Osteoblast (primary cell): ENCODE measurements at regions not wholly inside any gene's neighbourhood (a gene's known extent, or its start where the extent isn't known, plus 50 kb on each side); places are given as distances from the start of the nearest gene placed in this dataset.

Source experiments
- DNase-seq: peaks from one replicate; pipeline ENCODE4 v3.0.0; 2011; ENCODE audit warnings: low spot score, mixed read lengths; ENCODE audit not compliant: insufficient read length; ENCODE audit errors: missing footprints
- H2AFZ ChIP-seq: 2 replicates; pipeline ENCODE4 v1.6.0; 2011; ENCODE audit warnings: mild to moderate bottlenecking, low read length
- H3K27ac ChIP-seq: 2 replicates; pipeline ENCODE4 v1.5.1; 2011; ENCODE audit warnings: mild to moderate bottlenecking, low read depth, low read length, moderate library complexity
- H3K27me3 ChIP-seq: 2 replicates; pipeline ENCODE4 v1.6.0; 2012; ENCODE audit warnings: mild to moderate bottlenecking, control low read depth, inconsistent platforms, low read length, moderate library complexity; ENCODE audit not compliant: insufficient read depth
- H3K36me3 ChIP-seq: 2 replicates; pipeline ENCODE4 v1.5.1; 2011; ENCODE audit warnings: mild to moderate bottlenecking, low read length, control low read depth, moderate library complexity; ENCODE audit not compliant: insufficient read depth
- H3K4me1 ChIP-seq: 2 replicates; pipeline ENCODE4 v1.5.1; 2011; ENCODE audit warnings: mild to moderate bottlenecking, low read length, control low read depth, moderate library complexity; ENCODE audit not compliant: insufficient read depth
- H3K4me2 ChIP-seq: 2 replicates; pipeline ENCODE4 v1.6.0; 2011; ENCODE audit warnings: mild to moderate bottlenecking, low read length; ENCODE audit not compliant: insufficient read depth
- H3K4me3 ChIP-seq: fragments of 200-600 bp; sonication (generic); 3 replicates; pipeline ENCODE4 v1.5.1; 2012; ENCODE audit warnings: mild to moderate bottlenecking, low read length, inconsistent platforms; ENCODE audit not compliant: insufficient read depth
- H3K79me2 ChIP-seq: 2 replicates; pipeline ENCODE4 v1.6.0; 2012; ENCODE audit warnings: mild to moderate bottlenecking, low read length, control low read depth, inconsistent platforms; ENCODE audit not compliant: insufficient read depth
- H3K9me3 ChIP-seq: 2 replicates; pipeline ENCODE4 v1.5.1; 2011; ENCODE audit warnings: low read depth, low read length, control low read depth
- H4K20me1 ChIP-seq: 2 replicates; pipeline ENCODE4 v1.6.0; 2012; ENCODE audit warnings: mild to moderate bottlenecking, low read length, control low read depth; ENCODE audit not compliant: insufficient read depth
- TF ChIP-seq, protein P1 (sequence below): IDR thresholded peaks from 2 replicates; pipeline ENCODE4 v1.5.1; 2011; ENCODE audit warnings: mild to moderate bottlenecking, low read depth, low read length, moderate library complexity; ENCODE audit errors: extremely low read depth

- H2AFZ ChIP-seq, result no peak overlapping the region
- H3K9me3 ChIP-seq, result no peaks in the 10 kb centered on the region
- no peak overlapping the region for H3K4me3 ChIP-seq
- no peaks in the 10 kb centered on the region for H3K27me3 ChIP-seq
- H3K4me1 ChIP-seq, result peaks cover 7% of the 10 kb centered on the region
- H3K27ac ChIP-seq, result no peak overlapping the region
- no peaks in the 10 kb centered on the region for H4K20me1 ChIP-seq
- no peaks in the 10 kb centered on the region for H3K79me2 ChIP-seq
- no peaks in the 10 kb centered on the region for H3K36me3 ChIP-seq
- H3K4me2 ChIP-seq, result no peak overlapping the region
- TF ChIP-seq, protein P1, sequence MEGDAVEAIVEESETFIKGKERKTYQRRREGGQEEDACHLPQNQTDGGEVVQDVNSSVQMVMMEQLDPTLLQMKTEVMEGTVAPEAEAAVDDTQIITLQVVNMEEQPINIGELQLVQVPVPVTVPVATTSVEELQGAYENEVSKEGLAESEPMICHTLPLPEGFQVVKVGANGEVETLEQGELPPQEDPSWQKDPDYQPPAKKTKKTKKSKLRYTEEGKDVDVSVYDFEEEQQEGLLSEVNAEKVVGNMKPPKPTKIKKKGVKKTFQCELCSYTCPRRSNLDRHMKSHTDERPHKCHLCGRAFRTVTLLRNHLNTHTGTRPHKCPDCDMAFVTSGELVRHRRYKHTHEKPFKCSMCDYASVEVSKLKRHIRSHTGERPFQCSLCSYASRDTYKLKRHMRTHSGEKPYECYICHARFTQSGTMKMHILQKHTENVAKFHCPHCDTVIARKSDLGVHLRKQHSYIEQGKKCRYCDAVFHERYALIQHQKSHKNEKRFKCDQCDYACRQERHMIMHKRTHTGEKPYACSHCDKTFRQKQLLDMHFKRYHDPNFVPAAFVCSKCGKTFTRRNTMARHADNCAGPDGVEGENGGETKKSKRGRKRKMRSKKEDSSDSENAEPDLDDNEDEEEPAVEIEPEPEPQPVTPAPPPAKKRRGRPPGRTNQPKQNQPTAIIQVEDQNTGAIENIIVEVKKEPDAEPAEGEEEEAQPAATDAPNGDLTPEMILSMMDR, result no peak
- peak; percentile 35 for DNase-seq
These were observed 151.8 kb upstream of the SERPINE2 start for GRCh38 chr2:224190936-224191270.

DNA sequence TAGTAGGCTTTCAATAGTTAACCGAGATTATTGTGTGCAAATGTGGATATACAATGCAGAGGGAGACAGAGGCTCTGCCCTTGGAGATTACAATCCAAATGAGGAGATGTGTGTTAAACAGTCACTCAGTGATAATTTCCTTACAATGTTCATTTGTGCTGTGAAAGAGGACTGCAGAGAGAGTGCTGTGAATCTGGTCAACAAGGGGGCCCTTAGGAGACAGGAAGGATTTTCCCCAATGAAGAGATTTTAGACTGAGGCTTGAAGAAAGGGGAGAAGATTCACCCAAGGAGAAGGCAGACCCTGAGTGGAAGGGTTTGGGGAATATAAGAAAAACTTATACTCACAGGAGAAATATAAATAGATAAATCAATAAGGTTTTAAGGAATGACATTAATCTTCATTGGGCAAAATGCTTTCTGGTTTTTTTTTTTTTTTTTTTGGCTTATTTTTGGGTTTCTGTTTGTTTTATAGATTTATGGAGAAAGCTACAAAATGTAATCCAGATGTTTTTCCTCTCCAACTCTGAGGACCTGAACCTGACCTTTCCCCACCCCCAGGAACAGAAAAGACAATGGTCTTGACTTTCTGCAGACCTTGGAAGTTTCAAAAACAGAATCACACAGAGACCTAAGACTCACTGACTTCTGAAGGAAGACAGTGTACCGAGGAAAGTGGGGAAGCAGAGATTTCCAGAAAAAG, 151.3 kb upstream of the SERPINE2 start:
- Histone ChIP-seq H3K4me2 (no peak overlapping the region), H3K4me3 (no peak overlapping the region), H3K27ac (no peak overlapping the region), H4K20me1 (no peaks in the 10 kb centered on the region), H3K79me2 (no peaks in the 10 kb centered on the region), H2AFZ (no peak overlapping the region), H3K9me3 (no peaks in the 10 kb centered on the region), H3K36me3 (no peaks in the 10 kb centered on the region), H3K4me1 (peaks cover 7% of the 10 kb centered on the region), H3K27me3 (no peaks in the 10 kb centered on the region)
- DNase-seq, result no peak
- TF ChIP-seq, protein P1, result no peak

- Histone ChIP-seq H3K27me3 (no peaks in the 10 kb centered on the region), H3K27ac (no peak overlapping the region), H3K36me3 (no peaks in the 10 kb centered on the region), H3K4me1 (peaks cover 7% of the 10 kb centered on the region), H2AFZ (no peak overlapping the region), H3K4me3 (no peak overlapping the region), H3K79me2 (no peaks in the 10 kb centered on the region), H4K20me1 (no peaks in the 10 kb centered on the region), H3K4me2 (no peak overlapping the region), H3K9me3 (no peaks in the 10 kb centered on the region)
- TF ChIP-seq, protein P1, result no peak
- no peak for DNase-seq
These were observed 148.1 kb upstream of the SERPINE2 start for GRCh38 chr2:224187220-224187619.

DNA sequence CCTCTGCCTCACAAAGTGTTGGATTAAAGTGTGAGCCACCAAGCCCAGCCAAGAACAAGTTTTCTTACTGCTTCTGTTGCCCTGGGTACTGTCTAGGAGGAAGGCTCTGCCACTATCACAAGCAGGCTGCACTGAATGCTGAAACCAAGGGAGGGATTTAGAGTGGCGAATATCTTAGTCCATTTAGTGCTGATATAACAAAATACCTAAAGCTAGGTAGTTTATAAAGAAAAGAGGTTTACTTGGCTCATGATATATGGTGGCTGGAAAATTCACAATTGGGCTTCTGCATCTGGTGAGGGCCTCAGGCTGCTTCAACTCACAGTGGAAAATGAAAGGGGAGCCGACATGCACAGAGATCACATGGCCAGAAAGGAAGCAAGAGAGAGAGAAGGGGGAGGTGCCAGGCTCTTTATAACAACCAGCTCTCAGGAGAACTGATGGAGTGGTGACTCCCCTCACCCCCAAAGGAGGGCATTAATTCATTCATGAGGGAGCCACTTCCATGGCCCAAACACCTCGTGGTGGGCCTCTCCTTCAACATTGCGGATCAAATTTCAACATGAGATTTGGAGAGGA, 146.0 kb upstream of the SERPINE2 start:
- Histone ChIP-seq H3K36me3 (no peaks in the 10 kb centered on the region), H3K4me2 (no peak overlapping the region), H3K27me3 (no peaks in the 10 kb centered on the region), H3K27ac (no peak overlapping the region), H3K4me3 (no peak overlapping the region), H2AFZ (no peak overlapping the region), H3K4me1 (no peaks in the 10 kb centered on the region), H3K79me2 (no peaks in the 10 kb centered on the region), H4K20me1 (no peaks in the 10 kb centered on the region), H3K9me3 (no peaks in the 10 kb centered on the region)
- TF ChIP-seq, protein P1, result no peak
- no peak for DNase-seq
